Gastroesophageal sphincter (tissue), 4 donors: ENCODE measurements at regions not wholly inside any gene's neighbourhood (a gene's known extent, or its start where the extent isn't known, plus 50 kb on each side); places are given as distances from the start of the nearest gene placed in this dataset.
A peak's percentile ranks its signal among the peaks of the same experiment; 100 is the strongest.

Source experiments
- ATAC-seq: fragments of 150-250 bp; one replicate; pipeline ENCODE4 v1.9.1; 2016; ENCODE audit warnings: mild to moderate bottlenecking, moderate library complexity
- H3K27ac ChIP-seq, 4 donors: fragments of 200-600 bp; sonication (generic) in 3 of 4; 1 replicate in 3 of 4; 2 replicates in 1 of 4; pipeline ENCODE4 v1.5.1; 2016 to 2019
- H3K27me3 ChIP-seq: fragments of 200-600 bp; sonication (generic); one replicate; pipeline ENCODE4 v1.5.1; 2019
- H3K36me3 ChIP-seq, 2 donors: fragments of 200-600 bp; sonication (generic); one replicate each; pipeline ENCODE4 v1.5.1; 2019; ENCODE audit warnings: control low read depth in 1 of 2
- H3K4me1 ChIP-seq, 3 donors: fragments of 200-600 bp; sonication (generic); 1 replicate in 2 of 3; 2 replicates in 1 of 3; pipeline ENCODE4 v1.5.1; 2016 to 2019; ENCODE audit warnings: control low read depth in 2 of 3
- H3K4me3 ChIP-seq, 2 donors: fragments of 200-600 bp; sonication (generic); one replicate each; pipeline ENCODE4 v1.5.1; 2019; ENCODE audit warnings: mild to moderate bottlenecking in 1 of 2, moderate library complexity in 1 of 2
- H3K9me3 ChIP-seq, 3 donors: fragments of 200-600 bp; sonication (generic); one replicate each; pipeline ENCODE4 v1.5.1; 2017 to 2019; ENCODE audit warnings: control low read depth in 2 of 3
- EP300 ChIP-seq: sonication (generic); formaldehyde crosslinking; IDR thresholded peaks from one replicate; pipeline ENCODE4 v1.6.1; 2017; ENCODE audit warnings: antibody characterized with exemption, mild to moderate bottlenecking
- POLR2A ChIP-seq, 2 donors: fragments of 450-650 bp; IDR thresholded peaks; one replicate each; pipeline ENCODE4 v1.6.1; 2017; ENCODE audit warnings: antibody characterized with exemption in 2 of 2, mild to moderate bottlenecking in 2 of 2, moderate library complexity in 1 of 2
- POLR2AphosphoS5 ChIP-seq: sonication (generic); formaldehyde crosslinking; IDR thresholded peaks from one replicate; pipeline ENCODE4 v1.6.1; 2017; ENCODE audit warnings: antibody characterized with exemption
- WGBS, 2 donors: methylation state at CpG; one replicate each; pipeline ENCODE4 v1.1.5; 2018; ENCODE audit warnings: low coverage in 1 of 2; 5-methylcytosine and 5-hydroxymethylcytosine counted together
- TF ChIP-seq, protein P1 (sequence below), 4 experiments: fragments of 200-600 bp in 2 of 4; fragments of 450-650 bp in 2 of 4; sonication (generic) in 1 of 4; IDR thresholded peaks; one replicate each; pipeline ENCODE4 v1.5.1; 2017 to 2019; ENCODE audit warnings: antibody characterized with exemption in 4 of 4, mild to moderate bottlenecking in 2 of 4, moderate library complexity in 2 of 4

- no peaks in the 10 kb centered on the region for H3K9me3 ChIP-seq
- no peaks in the 10 kb centered on the region for H3K36me3 ChIP-seq
- peaks cover 30% of the 10 kb centered on the region for H3K27me3 ChIP-seq
- no peak for ATAC-seq
- no peak for TF ChIP-seq POLR2A (IDR thresholded peaks at IDR 0.05)
- no peak for TF ChIP-seq EP300
- TF ChIP-seq, protein P1, sequence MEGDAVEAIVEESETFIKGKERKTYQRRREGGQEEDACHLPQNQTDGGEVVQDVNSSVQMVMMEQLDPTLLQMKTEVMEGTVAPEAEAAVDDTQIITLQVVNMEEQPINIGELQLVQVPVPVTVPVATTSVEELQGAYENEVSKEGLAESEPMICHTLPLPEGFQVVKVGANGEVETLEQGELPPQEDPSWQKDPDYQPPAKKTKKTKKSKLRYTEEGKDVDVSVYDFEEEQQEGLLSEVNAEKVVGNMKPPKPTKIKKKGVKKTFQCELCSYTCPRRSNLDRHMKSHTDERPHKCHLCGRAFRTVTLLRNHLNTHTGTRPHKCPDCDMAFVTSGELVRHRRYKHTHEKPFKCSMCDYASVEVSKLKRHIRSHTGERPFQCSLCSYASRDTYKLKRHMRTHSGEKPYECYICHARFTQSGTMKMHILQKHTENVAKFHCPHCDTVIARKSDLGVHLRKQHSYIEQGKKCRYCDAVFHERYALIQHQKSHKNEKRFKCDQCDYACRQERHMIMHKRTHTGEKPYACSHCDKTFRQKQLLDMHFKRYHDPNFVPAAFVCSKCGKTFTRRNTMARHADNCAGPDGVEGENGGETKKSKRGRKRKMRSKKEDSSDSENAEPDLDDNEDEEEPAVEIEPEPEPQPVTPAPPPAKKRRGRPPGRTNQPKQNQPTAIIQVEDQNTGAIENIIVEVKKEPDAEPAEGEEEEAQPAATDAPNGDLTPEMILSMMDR (IDR thresholded peaks at IDR 0.05), result no peak
- no peak for TF ChIP-seq POLR2AphosphoS5
- H3K4me1 ChIP-seq, result no peaks in the 10 kb centered on the region
- WGBS, 2 donors, result 69% methylated on average over 8 of the region's 21 CpGs; no CpG with 5 or more reads in 1 of the 2 donors
- H3K27ac ChIP-seq, result no peak overlapping the region
- no peak overlapping the region for H3K4me3 ChIP-seq
Observed at GRCh38 chr13:111424134-111424533, 103.7 kb downstream of the TEX29 start.

GRCh38 chr13:111425326-111425725, 104.9 kb downstream of the TEX29 start:
- TF ChIP-seq EP300 (no peak), POLR2A (IDR thresholded peaks at IDR 0.05) (no peak)
- Histone ChIP-seq H3K4me1 (no peaks in the 10 kb centered on the region), H3K4me3 (no peak overlapping the region), H3K36me3 (no peaks in the 10 kb centered on the region), H3K27me3 (peaks cover 33% of the 10 kb centered on the region), H3K9me3 (no peaks in the 10 kb centered on the region), H3K27ac (no peak overlapping the region)
- 100% methylated on average over 1 of the region's 8 CpGs; no CpG with 5 or more reads in 1 of the 2 donors for WGBS, 2 donors
- ATAC-seq, result no peak

DNA sequence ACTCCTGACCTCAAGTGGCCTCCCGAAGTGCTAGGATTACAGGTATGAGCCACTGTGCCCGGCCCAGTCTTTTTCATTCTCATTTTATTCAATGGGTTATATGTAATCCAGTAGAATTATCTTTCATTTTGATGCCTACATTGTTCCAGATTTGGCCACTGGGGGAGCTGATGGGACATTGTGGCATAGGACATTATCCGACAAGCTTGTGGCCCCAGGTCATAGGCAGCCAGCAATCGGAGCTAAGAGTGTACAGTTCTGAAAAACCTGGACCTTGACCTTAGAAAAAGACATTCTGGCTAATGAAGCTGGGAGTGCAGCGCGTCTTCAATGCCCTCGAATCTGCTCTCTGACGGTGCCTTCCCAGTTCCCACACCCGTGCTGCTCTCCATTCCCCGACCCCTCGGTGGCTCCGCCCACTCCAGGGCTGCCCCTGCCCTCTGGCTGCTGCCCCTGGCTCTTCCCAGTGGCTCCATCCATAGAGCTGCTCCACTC, 108.7 kb downstream of the TEX29 start:
- H3K36me3 ChIP-seq, result no peaks in the 10 kb centered on the region
- H3K9me3 ChIP-seq, result no peaks in the 10 kb centered on the region
- H3K27me3 ChIP-seq, result peaks cover 61% of the 10 kb centered on the region
- 23 to 27% methylated on average over 5 to 11 of the region's 12 CpGs for WGBS, 2 donors
- TF ChIP-seq, protein P1 (IDR thresholded peaks at IDR 0.05), result peak in 2 of 4 experiments; percentile 22 to 43
- no peak for TF ChIP-seq POLR2A (IDR thresholded peaks at IDR 0.05)
- no peak for ATAC-seq
- no peak overlapping the region for H3K27ac ChIP-seq
- no peaks in the 10 kb centered on the region for H3K4me1 ChIP-seq
- H3K4me3 ChIP-seq, result no peak overlapping the region

DNA sequence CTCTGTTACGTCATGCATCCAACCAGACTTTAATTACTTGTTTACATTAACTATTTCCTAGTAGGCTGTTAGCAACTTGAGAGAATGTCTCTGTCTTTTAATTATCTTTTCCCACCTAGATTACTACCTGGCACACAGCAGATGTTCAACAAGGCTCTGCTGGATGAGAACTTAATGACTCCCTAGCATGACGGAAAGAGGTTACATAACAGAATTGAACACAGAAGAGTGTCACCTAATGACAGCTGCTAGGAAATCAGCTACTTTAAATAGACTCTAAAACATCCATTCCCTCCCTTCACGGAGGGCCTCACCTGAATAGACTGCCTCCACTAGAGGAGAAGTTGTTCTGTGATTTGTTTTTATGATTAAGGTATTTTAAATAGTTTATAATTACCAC, 110.8 kb downstream of the TEX29 start:
- ATAC-seq, result no peak
- Histone ChIP-seq H3K4me3 (no peak overlapping the region), H3K9me3 (no peaks in the 10 kb centered on the region), H3K27me3 (peaks cover 50% of the 10 kb centered on the region), H3K36me3 (no peaks in the 10 kb centered on the region), H3K4me1 (no peaks in the 10 kb centered on the region), H3K27ac (no peak overlapping the region)
- TF ChIP-seq EP300 (no peak), POLR2A (IDR thresholded peaks at IDR 0.05) (no peak), POLR2AphosphoS5 (no peak)
- TF ChIP-seq, protein P1 (IDR thresholded peaks at IDR 0.05), result no peak
- WGBS, 2 donors, result 55 to 72% methylated on average over 3 of the region's 3 CpGs

DNA sequence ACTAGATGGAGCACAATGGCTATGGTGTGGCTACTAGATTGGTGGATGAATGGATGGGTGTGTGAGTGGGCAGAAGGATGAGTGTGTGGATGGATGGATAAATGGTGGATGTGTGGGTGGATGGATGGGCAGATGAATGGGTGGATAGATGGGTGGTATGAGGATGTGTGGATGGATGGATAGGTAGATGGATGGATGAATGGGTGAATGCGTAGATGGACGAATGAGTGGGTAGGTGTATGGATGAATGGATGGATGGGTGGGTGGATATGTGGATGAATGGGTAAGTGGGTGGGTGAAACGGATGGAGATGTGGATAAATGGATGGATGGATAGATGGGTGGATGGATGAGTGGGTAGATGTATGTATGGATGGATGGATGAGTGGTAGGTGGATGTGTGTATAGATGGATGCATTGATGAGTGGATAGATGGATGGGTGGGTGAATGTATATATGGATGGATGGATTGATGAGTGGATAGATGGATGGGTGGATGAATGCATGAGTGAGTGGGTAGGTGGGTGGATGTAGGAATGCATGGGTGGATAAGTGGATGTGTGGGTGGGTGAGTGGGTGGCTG, 114.2 kb downstream of the TEX29 start:
- WGBS, 2 donors, result 57 to 79% methylated on average over 3 of the region's 3 CpGs
- no peak for TF ChIP-seq POLR2AphosphoS5
- no peak for TF ChIP-seq EP300
- TF ChIP-seq, protein P1 (IDR thresholded peaks at IDR 0.05), result no peak
- TF ChIP-seq POLR2A (IDR thresholded peaks at IDR 0.05), result no peak
- H3K27ac ChIP-seq, result no peak overlapping the region
- peaks cover 35% of the 10 kb centered on the region for H3K27me3 ChIP-seq
- no peak overlapping the region for H3K4me3 ChIP-seq
- no peaks in the 10 kb centered on the region for H3K9me3 ChIP-seq
- no peak for ATAC-seq
- H3K36me3 ChIP-seq, result no peaks in the 10 kb centered on the region
- no peaks in the 10 kb centered on the region for H3K4me1 ChIP-seq
